ENCODE measurements at regions not wholly inside any gene's neighbourhood (a gene's known extent, or its start where the extent isn't known, plus 50 kb on each side); places are given as distances from the start of the nearest gene placed in this dataset.
"Not testable (repeated sequence)": the region's sequence is repeated elsewhere in the genome, so short reads cannot be mapped to it uniquely, and the experiment has no call there.

GRCh38 chr6:137545073-137545472 is 50.9 kb upstream of the OLIG3 start:
- DNase-seq (ENCODE audit: low spot score), result no peak
- no peak for FAIRE-seq

- no peak for DNase-seq (ENCODE audit: low spot score)
- FAIRE-seq, result no peak
These were observed 53.0 kb upstream of the OLIG3 start for GRCh38 chr6:137547186-137547585.

GRCh38 chr6:137547601-137548000 is 53.4 kb upstream of the OLIG3 start:
- no peak for DNase-seq (ENCODE audit: low spot score)
- no peak for FAIRE-seq

- DNase-seq (ENCODE audit: low spot score) (no peak), FAIRE-seq (no peak)
These were observed 54.9 kb upstream of the OLIG3 start for GRCh38 chr6:137549106-137549505.

GRCh38 chr6:137550535-137550934 is 56.3 kb upstream of the OLIG3 start:
- no peak for FAIRE-seq
- no peak for DNase-seq (ENCODE audit: low spot score)

GRCh38 chr6:137552146-137552545 is 58.0 kb upstream of the OLIG3 start:
- DNase-seq (ENCODE audit: low spot score) (no peak), FAIRE-seq (no peak)

GRCh38 chr6:137552809-137553208 is 58.6 kb upstream of the OLIG3 start:
- no peak for FAIRE-seq
- no peak for DNase-seq (ENCODE audit: low spot score)

GRCh38 chr6:137559521-137560183 is 65.5 kb upstream of the OLIG3 start:
- not testable (repeated sequence) for FAIRE-seq; DNase-seq (ENCODE audit: low spot score)

- no peak for DNase-seq (ENCODE audit: low spot score)
- no peak for FAIRE-seq
These were observed 66.0 kb upstream of the OLIG3 start for GRCh38 chr6:137560184-137560563.

- FAIRE-seq (no peak), DNase-seq (ENCODE audit: low spot score) (no peak)
These were observed 73.9 kb upstream of the OLIG3 start for GRCh38 chr6:137568067-137568466.

- FAIRE-seq (no peak), DNase-seq (ENCODE audit: low spot score) (no peak)
These were observed 76.2 kb upstream of the OLIG3 start for GRCh38 chr6:137570393-137570792.

- FAIRE-seq (no peak), DNase-seq (ENCODE audit: low spot score) (peak; percentile 23)
These were observed 77.7 kb upstream of the OLIG3 start for GRCh38 chr6:137571854-137572253.

- peak; percentile 48 for FAIRE-seq
- DNase-seq (ENCODE audit: low spot score), result no peak
These were observed 79.5 kb upstream of the OLIG3 start for GRCh38 chr6:137573739-137574138.

GRCh38 chr6:137579612-137580011 is 85.4 kb upstream of the OLIG3 start:
- no peak for DNase-seq (ENCODE audit: low spot score)

GRCh38 chr6:137581019-137581707 is 87.0 kb upstream of the OLIG3 start:
- FAIRE-seq (no peak), DNase-seq (ENCODE audit: low spot score) (no peak)

More at GRCh38 chr6:137579612-137580011, 85.4 kb upstream of the OLIG3 start:
- FAIRE-seq, result no peak

- not testable (repeated sequence) for FAIRE-seq; DNase-seq (ENCODE audit: low spot score)
These were observed 89.3 kb upstream of the OLIG3 start for GRCh38 chr6:137583519-137583918.

GRCh38 chr6:137588472-137588871 is 94.3 kb upstream of the OLIG3 start:
- no peak for DNase-seq (ENCODE audit: low spot score)

GRCh38 chr6:137589067-137589848 is 95.1 kb upstream of the OLIG3 start:
- peak; percentile 42 for DNase-seq (ENCODE audit: low spot score)
- FAIRE-seq, result peak; percentile 5

More at GRCh38 chr6:137588472-137588871, 94.3 kb upstream of the OLIG3 start:
- no peak for FAIRE-seq

- DNase-seq (ENCODE audit: low spot score) (no peak), FAIRE-seq (no peak)
These were observed 96.5 kb upstream of the OLIG3 start for GRCh38 chr6:137590684-137591083.

GRCh38 chr6:137601471-137601870 is 107.3 kb upstream of the OLIG3 start:
- FAIRE-seq, result no peak
- no peak for DNase-seq (ENCODE audit: low spot score)

- no peak for FAIRE-seq
- DNase-seq (ENCODE audit: low spot score), result no peak
These were observed 108.4 kb upstream of the OLIG3 start for GRCh38 chr6:137602313-137603197.

Measured in urothelium cell line (cell line).